ENCODE measurements at regions not wholly inside any gene's neighbourhood (a gene's known extent, or its start where the extent isn't known, plus 50 kb on each side); places are given as distances from the start of the nearest gene placed in this dataset.

DNA sequence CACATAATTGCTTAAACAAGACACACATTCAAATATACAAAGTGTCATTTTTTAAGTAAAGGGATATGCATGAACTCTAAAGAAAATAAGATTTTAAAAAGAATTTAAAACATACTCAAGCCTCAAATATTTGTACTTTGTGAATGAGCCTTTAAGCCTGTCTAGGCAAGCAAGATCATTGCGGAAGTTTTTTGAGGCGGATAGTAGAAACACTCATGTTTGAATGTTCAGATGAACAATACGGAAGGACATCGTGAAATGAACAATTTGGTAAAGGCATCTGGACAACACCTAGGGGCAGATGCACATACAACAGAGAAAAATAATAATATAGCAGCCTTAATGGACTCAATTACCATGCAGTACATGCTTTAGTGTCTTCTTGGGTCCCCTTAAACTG is 928.9 kb downstream of the TFAP2A start:
- no peak overlapping the region for H3K27ac ChIP-seq (ENCODE audit: low read length)
- no peak overlapping the region for H3K4me3 ChIP-seq (ENCODE audit: control insufficient read depth in 1 of 2, extremely low read depth in 1 of 2, low read length in 1 of 2)
- H3K27ac Mint-ChIP-seq: no peak overlapping the region
- no peaks in the 10 kb centered on the region for H3K27me3 Mint-ChIP-seq
- H3K9me3 Mint-ChIP-seq: peaks cover 0 to 16% (median 2%) of the 10 kb centered on the region in 3 donors
- ATAC-seq (replicated peaks in 1 of 4) (no peak), DNase-seq (no peak)
- H3K9me3 ChIP-seq: no peaks in the 10 kb centered on the region
- WGBS (ENCODE audit: insufficient coverage): 100% methylated on average over 2 of the region's 4 CpGs
- no peaks in the 10 kb centered on the region for H3K36me3 Mint-ChIP-seq
- POLR2A ChIA-PET: no interaction called here
- no peaks in the 10 kb centered on the region for H3K27me3 ChIP-seq (replicated peaks in 1 of 2; ENCODE audit: control insufficient read depth in 2 of 2, extremely low read depth in 1 of 2, insufficient read depth in 2 of 2, low read length in 1 of 2)
- H3K4me3 Mint-ChIP-seq: no peak overlapping the region
- no peaks in the 10 kb centered on the region for H3K36me3 ChIP-seq (ENCODE audit: control insufficient read depth in 2 of 2, extremely low read depth in 1 of 2, insufficient read depth in 1 of 2, low read length in 1 of 2)
- H3K4me1 Mint-ChIP-seq: no peaks in the 10 kb centered on the region
- no peaks in the 10 kb centered on the region for H3K4me1 ChIP-seq (ENCODE audit: control insufficient read depth in 1 of 2, extremely low read depth in 1 of 2, insufficient read depth in 2 of 2, low read length in 2 of 2)
- CTCF ChIA-PET: no interaction called here

DNA sequence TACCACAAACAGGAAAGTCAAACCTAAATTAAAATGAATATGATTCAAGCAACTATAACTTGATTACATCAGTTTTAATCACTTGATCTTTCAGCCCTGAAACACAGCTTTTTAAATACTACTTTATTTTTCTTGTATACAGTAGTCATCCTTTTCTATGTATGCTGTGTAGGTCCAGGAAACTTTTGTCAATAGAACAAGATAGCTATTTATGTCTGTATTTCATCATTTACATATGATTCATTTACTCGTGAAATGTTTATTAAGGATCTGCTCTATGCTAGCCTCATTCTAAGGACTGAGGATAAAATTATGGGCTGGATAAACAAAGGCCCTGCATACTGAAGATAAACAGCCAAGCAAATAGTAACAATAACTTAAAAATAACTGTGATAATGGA is 930.2 kb downstream of the TFAP2A start:
- no peaks in the 10 kb centered on the region for H3K36me3 ChIP-seq (ENCODE audit: control insufficient read depth in 2 of 2, extremely low read depth in 1 of 2, insufficient read depth in 1 of 2, low read length in 1 of 2)
- H3K4me3 ChIP-seq (ENCODE audit: control insufficient read depth in 1 of 2, extremely low read depth in 1 of 2, low read length in 1 of 2): no peak overlapping the region
- POLR2A ChIA-PET: no interaction called here
- H3K27me3 ChIP-seq (replicated peaks in 1 of 2; ENCODE audit: control insufficient read depth in 2 of 2, extremely low read depth in 1 of 2, insufficient read depth in 2 of 2, low read length in 1 of 2): no peaks in the 10 kb centered on the region
- DNase-seq: no peak
- no peaks in the 10 kb centered on the region for H3K4me1 ChIP-seq (ENCODE audit: control insufficient read depth in 1 of 2, extremely low read depth in 1 of 2, insufficient read depth in 2 of 2, low read length in 2 of 2)
- Mint-ChIP-seq H3K4me1 (no peaks in the 10 kb centered on the region), H3K27ac (no peak overlapping the region), H3K27me3 (no peaks in the 10 kb centered on the region), H3K36me3 (no peaks in the 10 kb centered on the region), H3K4me3 (no peak overlapping the region), H3K9me3 (peaks cover 2 to 13% (median 7%) of the 10 kb centered on the region in 3 donors)
- CTCF ChIA-PET: no interaction called here
- no peak for ATAC-seq (replicated peaks in 1 of 4)
- no peaks in the 10 kb centered on the region for H3K9me3 ChIP-seq
- H3K27ac ChIP-seq (ENCODE audit: low read length): no peak overlapping the region
- WGBS (ENCODE audit: insufficient coverage): no CpG with 5 or more reads among the region's 1 CpG

DNA sequence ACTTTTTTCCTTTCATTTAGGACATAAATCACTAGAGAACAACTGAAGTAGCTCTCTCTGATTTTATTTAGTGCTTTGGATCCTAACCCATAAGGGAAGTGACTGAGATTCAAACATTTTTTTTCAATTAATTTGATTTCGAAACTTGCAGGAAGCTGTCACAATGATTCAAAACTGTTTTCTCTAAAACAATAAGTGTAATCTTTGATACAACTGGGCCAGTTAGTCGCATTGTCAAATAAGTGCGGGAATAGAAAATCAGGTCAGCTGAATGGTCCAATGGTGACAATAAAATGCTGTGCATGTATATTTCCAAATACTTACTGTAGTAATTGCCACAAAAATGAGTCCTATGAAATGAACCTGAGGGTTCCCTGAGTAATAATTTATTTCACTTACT is 930.8 kb downstream of the TFAP2A start:
- no peaks in the 10 kb centered on the region for H3K27me3 Mint-ChIP-seq
- DNase-seq (no peak), ATAC-seq (replicated peaks in 1 of 4) (no peak)
- no peak overlapping the region for H3K27ac Mint-ChIP-seq
- ChIA-PET CTCF (no interaction called here), POLR2A (no interaction called here)
- Histone ChIP-seq H3K4me1 (ENCODE audit: control insufficient read depth in 1 of 2, extremely low read depth in 1 of 2, insufficient read depth in 2 of 2, low read length in 2 of 2) (no peaks in the 10 kb centered on the region), H3K4me3 (ENCODE audit: control insufficient read depth in 1 of 2, extremely low read depth in 1 of 2, low read length in 1 of 2) (no peak overlapping the region), H3K36me3 (ENCODE audit: control insufficient read depth in 2 of 2, extremely low read depth in 1 of 2, insufficient read depth in 1 of 2, low read length in 1 of 2) (no peaks in the 10 kb centered on the region), H3K9me3 (no peaks in the 10 kb centered on the region), H3K27me3 (replicated peaks in 1 of 2; ENCODE audit: control insufficient read depth in 2 of 2, extremely low read depth in 1 of 2, insufficient read depth in 2 of 2, low read length in 1 of 2) (no peaks in the 10 kb centered on the region), H3K27ac (ENCODE audit: low read length) (no peak overlapping the region)
- no peaks in the 10 kb centered on the region for H3K36me3 Mint-ChIP-seq
- H3K4me1 Mint-ChIP-seq: no peaks in the 10 kb centered on the region
- WGBS (ENCODE audit: insufficient coverage): no CpG with 5 or more reads among the region's 3 CpGs
- no peak overlapping the region for H3K4me3 Mint-ChIP-seq
- H3K9me3 Mint-ChIP-seq: peaks cover 6 to 11% (median 10%) of the 10 kb centered on the region in 3 donors

DNA sequence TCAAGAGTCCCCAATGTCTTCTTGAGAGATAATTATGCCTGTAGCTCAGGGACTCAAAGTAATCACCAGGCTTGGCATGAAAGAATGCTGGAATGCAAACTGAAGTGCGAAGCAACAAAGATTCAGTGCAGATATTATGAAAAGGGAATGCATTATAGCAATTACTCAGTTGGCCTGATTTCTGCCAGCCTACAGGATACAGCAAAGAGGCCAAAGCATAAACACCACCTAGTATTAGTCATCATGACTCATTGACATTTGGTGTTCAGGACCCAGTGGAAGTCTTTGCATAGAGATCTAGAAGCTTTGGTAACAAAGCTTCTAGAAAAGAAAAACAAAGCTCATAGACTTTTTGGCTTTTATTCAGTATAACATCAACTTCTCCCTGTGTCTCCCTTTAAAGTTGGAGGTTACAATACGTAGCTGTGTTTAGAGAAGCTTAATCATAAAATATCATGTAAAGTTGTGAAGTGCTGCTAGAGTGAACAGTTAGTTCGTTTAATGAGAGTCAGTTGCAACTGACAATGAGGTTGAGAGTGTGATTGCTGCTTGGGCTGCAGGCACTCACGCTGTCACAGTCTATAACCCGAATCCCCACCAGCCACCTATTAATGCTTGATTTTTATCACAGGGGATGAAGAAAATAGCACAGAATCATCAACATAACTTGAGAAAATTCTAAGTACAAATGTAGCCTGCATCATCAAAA is 932.7 kb downstream of the TFAP2A start:
- DNase-seq (no peak), ATAC-seq (replicated peaks in 1 of 4) (no peak)
- H3K27ac ChIP-seq (ENCODE audit: low read length): no peak overlapping the region
- ChIA-PET CTCF (no interaction called here), POLR2A (interaction anchor here in 1 of 2 donors (0.6 kb wide), 1 partner anchor 20 kb away, joined by 3 read pairs; no protein-coding TSS in a partner anchor)
- H3K9me3 ChIP-seq: no peaks in the 10 kb centered on the region
- peaks cover 6 to 12% (median 10%) of the 10 kb centered on the region in 3 donors for H3K9me3 Mint-ChIP-seq
- H3K27me3 ChIP-seq (replicated peaks in 1 of 2; ENCODE audit: control insufficient read depth in 2 of 2, extremely low read depth in 1 of 2, insufficient read depth in 2 of 2, low read length in 1 of 2): no peaks in the 10 kb centered on the region
- H3K4me1 Mint-ChIP-seq: no peaks in the 10 kb centered on the region
- no peaks in the 10 kb centered on the region for H3K4me1 ChIP-seq (ENCODE audit: control insufficient read depth in 1 of 2, extremely low read depth in 1 of 2, insufficient read depth in 2 of 2, low read length in 2 of 2)
- H3K27me3 Mint-ChIP-seq: no peaks in the 10 kb centered on the region
- H3K36me3 ChIP-seq (ENCODE audit: control insufficient read depth in 2 of 2, extremely low read depth in 1 of 2, insufficient read depth in 1 of 2, low read length in 1 of 2): no peaks in the 10 kb centered on the region
- H3K36me3 Mint-ChIP-seq: no peaks in the 10 kb centered on the region
- WGBS (ENCODE audit: insufficient coverage): 33% methylated on average over 1 of the region's 5 CpGs
- H3K27ac Mint-ChIP-seq: no peak overlapping the region
- H3K4me3 ChIP-seq (ENCODE audit: control insufficient read depth in 1 of 2, extremely low read depth in 1 of 2, low read length in 1 of 2): no peak overlapping the region
- H3K4me3 Mint-ChIP-seq: no peak overlapping the region

DNA sequence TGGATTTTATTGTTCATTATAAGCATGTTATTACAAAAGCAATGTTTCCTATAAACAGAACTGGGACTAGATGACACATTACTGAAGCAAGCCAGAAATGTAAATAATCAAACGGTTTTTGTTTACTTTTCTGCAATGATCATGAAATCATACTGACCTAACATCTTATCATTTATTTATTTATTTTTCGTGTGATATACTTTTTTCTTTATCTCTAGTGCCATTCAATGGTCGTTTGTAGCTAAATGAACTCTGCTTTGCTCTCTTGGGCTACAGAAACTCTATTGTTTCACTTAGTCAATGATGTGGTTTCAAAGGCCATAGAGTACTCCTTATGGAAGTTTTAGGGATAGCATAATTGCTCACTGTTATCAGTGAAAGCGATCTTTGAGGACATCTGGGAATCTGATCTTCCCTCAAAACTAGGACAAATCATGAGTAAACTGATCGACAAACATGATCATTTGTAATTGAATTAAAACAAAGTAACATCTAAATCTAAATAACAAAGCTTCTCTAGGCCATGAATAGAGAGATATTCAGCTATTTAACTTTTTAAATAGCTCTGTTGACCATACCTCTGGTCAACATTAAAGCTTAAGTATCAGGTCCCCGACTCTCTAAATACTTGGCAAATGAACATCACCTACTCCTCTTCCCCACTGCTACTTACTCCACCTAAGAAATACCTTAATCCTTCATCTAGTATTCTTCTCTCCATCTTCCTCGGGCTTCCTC is 933.4 kb downstream of the TFAP2A start:
- no peak overlapping the region for H3K27ac ChIP-seq (ENCODE audit: low read length)
- POLR2A ChIA-PET: interaction anchor here in 1 of 2 donors (0.6 kb wide), 1 partner anchor 21 kb away, joined by 3 read pairs; no protein-coding TSS in a partner anchor

DNA sequence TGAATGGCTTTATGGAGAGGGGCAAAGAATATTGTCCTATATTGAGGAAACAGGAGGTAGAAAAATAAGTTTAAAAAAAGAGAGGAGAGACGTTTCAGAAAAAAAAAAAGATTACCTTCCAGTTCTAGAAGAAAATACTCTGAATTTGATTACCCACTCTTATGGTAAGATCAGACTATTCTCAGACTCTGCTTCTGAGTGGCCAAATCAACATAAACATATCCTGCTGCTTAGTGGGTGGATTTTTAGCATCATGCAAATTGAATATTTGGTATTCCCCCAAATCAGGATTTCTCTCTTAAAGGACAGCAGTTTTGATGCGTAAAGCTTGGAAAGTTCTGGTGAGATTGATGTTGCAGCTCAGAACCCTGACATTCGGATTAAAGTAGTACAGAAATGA is 946.6 kb downstream of the TFAP2A start:
- no peaks in the 10 kb centered on the region for H3K27me3 ChIP-seq (replicated peaks in 1 of 2; ENCODE audit: control insufficient read depth in 2 of 2, extremely low read depth in 1 of 2, insufficient read depth in 2 of 2, low read length in 1 of 2)
- H3K4me3 ChIP-seq (ENCODE audit: control insufficient read depth in 1 of 2, extremely low read depth in 1 of 2, low read length in 1 of 2): no peak overlapping the region
- Mint-ChIP-seq H3K27me3 (no peaks in the 10 kb centered on the region), H3K4me3 (no peak overlapping the region), H3K9me3 (peaks cover 3 to 7% (median 4%) of the 10 kb centered on the region in 3 donors), H3K36me3 (no peaks in the 10 kb centered on the region), H3K27ac (no peak overlapping the region), H3K4me1 (no peaks in the 10 kb centered on the region)
- ATAC-seq (replicated peaks in 1 of 4) (no peak), DNase-seq (no peak)
- H3K9me3 ChIP-seq: no peaks in the 10 kb centered on the region
- H3K36me3 ChIP-seq (ENCODE audit: control insufficient read depth in 2 of 2, extremely low read depth in 1 of 2, insufficient read depth in 1 of 2, low read length in 1 of 2): no peaks in the 10 kb centered on the region
- CTCF ChIA-PET: no interaction called here
- H3K27ac ChIP-seq (ENCODE audit: low read length): no peak overlapping the region
- H3K4me1 ChIP-seq (ENCODE audit: control insufficient read depth in 1 of 2, extremely low read depth in 1 of 2, insufficient read depth in 2 of 2, low read length in 2 of 2): no peaks in the 10 kb centered on the region
- no CpG with 5 or more reads among the region's 3 CpGs for WGBS (ENCODE audit: insufficient coverage)
- POLR2A ChIA-PET: no interaction called here

More for the DNA sequence above, 933.4 kb downstream of the TFAP2A start:
- WGBS (ENCODE audit: insufficient coverage): 80% methylated on average over 1 of the region's 7 CpGs
- H3K9me3 Mint-ChIP-seq: peaks cover 4 to 12% (median 5%) of the 10 kb centered on the region in 3 donors
- H3K4me1 Mint-ChIP-seq: no peaks in the 10 kb centered on the region
- H3K4me1 ChIP-seq (ENCODE audit: control insufficient read depth in 1 of 2, extremely low read depth in 1 of 2, insufficient read depth in 2 of 2, low read length in 2 of 2): no peaks in the 10 kb centered on the region
- no peaks in the 10 kb centered on the region for H3K36me3 Mint-ChIP-seq
- DNase-seq (no peak), ATAC-seq (replicated peaks in 1 of 4) (no peak)
- no peaks in the 10 kb centered on the region for H3K27me3 Mint-ChIP-seq
- H3K4me3 ChIP-seq (ENCODE audit: control insufficient read depth in 1 of 2, extremely low read depth in 1 of 2, low read length in 1 of 2): no peak overlapping the region
- no peak overlapping the region for H3K27ac Mint-ChIP-seq
- no peak overlapping the region for H3K4me3 Mint-ChIP-seq
- H3K27me3 ChIP-seq (replicated peaks in 1 of 2; ENCODE audit: control insufficient read depth in 2 of 2, extremely low read depth in 1 of 2, insufficient read depth in 2 of 2, low read length in 1 of 2): no peaks in the 10 kb centered on the region
- H3K36me3 ChIP-seq (ENCODE audit: control insufficient read depth in 2 of 2, extremely low read depth in 1 of 2, insufficient read depth in 1 of 2, low read length in 1 of 2): no peaks in the 10 kb centered on the region
- no peaks in the 10 kb centered on the region for H3K9me3 ChIP-seq
- CTCF ChIA-PET: no interaction called here
